ENCODE measurements at regions not wholly inside any gene's neighbourhood (a gene's known extent, or its start where the extent isn't known, plus 50 kb on each side); places are given as distances from the start of the nearest gene placed in this dataset.
A peak's percentile ranks its signal among the peaks of the same experiment; 100 is the strongest.

GRCh38 chr3:30341079-30341478 lies 265.3 kb upstream of the TGFBR2 start:
- DNase-seq = no peak

DNA sequence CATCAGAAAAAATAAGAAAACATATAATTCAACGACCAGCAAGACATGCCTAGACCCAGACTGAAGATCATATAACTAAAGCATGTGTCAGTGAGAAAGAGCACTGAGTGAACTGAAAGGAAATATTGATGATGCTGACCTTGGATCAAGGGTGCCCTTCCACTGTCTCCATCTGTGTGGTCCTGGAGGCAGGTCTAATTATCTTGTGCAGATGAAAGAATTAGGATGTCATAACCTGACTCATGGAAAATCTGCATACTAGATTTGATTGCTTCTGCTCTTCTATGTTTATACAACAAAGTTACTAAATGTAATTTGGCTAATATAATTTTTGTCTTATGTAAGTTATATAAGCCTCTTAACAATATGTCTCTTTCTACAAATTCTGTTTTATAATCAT lies 264.6 kb upstream of the TGFBR2 start:
- DNase-seq = no peak

- no peak for DNase-seq
Observed at GRCh38 chr3:30342318-30343060, 263.9 kb upstream of the TGFBR2 start.

- DNase-seq = no peak
Observed at GRCh38 chr3:30343067-30343831, 263.2 kb upstream of the TGFBR2 start.

- no peak for DNase-seq
Observed at GRCh38 chr3:30343861-30344260, 262.5 kb upstream of the TGFBR2 start.

DNA sequence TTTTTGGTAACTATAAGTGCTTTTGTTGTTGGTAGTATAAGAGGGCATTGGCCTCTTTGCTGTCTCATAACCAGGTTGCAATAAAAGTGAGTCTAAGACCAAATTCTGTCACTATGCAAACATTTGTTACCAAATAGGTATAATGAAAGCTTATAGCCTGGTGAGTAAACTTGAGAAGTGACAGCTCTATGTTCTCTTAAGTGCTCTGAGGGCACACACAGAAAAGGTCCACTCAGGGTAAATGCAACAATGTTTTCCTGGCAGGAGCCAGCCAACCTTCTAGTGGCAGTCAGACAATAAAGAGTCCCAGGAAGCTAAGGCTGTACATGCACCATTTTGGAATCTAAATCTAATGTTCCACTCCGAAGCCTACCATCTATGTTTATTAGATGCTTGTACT lies 262.1 kb upstream of the TGFBR2 start:
- no peak for DNase-seq

DNA sequence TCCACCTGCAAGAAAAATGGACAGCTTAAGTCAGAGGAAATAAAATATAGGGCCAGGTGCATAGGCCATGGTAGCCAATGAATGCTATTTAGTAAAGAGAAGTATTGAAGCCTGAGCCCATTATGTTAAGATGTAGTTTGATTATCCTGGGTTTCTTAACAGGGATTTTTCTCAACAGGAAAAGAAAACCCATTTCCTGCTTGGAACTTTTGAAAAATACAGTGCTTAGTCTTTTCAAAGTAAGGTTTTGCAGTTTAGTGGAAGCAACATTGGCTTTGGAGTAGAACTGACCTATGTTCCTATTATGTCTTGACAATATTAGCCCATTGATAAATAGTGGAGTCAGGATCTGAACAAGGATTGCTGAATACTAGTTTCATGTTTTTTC lies 259.5 kb upstream of the TGFBR2 start:
- no peak for DNase-seq

GRCh38 chr3:30347679-30348216 lies 258.7 kb upstream of the TGFBR2 start:
- peak in 2 of 6 experiments; percentile 19 to 23 for DNase-seq

GRCh38 chr3:30349507-30349906 lies 256.9 kb upstream of the TGFBR2 start:
- DNase-seq = no peak

- DNase-seq = no peak
Observed at GRCh38 chr3:30350011-30350410, 256.4 kb upstream of the TGFBR2 start.

DNA sequence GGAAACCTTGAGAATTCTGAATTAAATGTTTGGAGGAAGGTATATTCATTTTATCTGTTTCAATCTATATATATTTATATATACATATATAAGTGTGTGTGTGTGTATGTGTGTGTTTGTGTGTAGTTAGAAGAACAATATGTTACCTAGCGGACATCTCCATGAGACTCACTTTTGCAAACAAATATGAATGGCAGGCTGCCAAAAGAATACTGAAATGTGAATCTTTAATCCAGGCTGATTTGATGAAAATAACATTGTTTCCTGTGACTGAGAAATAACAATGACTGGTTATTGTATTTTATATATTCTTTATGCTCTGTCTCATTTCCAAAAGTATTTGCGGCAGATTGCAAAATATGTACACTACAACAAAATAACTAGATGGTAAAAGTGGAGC lies 255.5 kb upstream of the TGFBR2 start:
- no peak for DNase-seq

DNA sequence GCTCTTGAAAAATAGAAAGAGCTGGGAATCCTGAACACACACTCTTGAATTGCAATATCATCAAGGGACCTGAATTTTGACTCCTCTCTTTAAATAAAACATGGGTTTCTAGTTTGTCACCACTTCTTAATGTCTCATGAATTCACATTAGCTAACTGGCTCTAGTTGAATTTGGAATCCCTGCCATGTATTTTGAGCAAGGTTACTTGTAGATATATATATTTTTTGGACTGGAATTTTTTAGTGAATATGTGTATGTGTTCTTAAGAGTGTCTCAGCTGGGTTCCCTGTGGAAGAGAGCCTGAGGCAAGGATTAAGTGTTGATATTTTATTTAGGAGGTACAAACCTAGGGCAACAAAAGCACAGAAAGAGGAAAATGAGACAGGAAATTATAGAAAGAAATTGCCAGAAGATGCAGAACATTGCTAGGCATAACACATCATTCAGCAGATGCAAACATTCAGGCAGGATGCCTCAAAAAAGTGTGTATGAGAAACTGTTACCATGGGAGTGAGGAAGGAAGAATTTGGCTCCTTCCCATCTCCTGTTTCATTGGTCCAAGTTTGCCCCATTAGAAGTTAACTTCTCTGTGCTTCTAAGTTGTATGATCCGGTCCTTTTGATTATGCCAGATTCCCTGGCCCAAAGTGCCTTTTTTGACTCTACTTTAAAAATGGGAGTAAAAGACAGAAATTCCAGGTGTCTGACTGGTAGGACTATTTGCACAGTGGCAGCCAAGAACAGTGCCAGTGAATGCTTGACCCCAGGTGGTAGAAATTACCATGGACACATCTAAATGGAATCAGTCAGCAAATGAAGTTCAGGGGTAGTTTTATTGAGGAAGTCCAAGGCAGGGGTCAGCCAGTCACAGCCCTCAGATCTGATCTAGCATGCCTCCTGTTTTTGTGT lies 253.7 kb upstream of the TGFBR2 start:
- no peak for DNase-seq

DNA sequence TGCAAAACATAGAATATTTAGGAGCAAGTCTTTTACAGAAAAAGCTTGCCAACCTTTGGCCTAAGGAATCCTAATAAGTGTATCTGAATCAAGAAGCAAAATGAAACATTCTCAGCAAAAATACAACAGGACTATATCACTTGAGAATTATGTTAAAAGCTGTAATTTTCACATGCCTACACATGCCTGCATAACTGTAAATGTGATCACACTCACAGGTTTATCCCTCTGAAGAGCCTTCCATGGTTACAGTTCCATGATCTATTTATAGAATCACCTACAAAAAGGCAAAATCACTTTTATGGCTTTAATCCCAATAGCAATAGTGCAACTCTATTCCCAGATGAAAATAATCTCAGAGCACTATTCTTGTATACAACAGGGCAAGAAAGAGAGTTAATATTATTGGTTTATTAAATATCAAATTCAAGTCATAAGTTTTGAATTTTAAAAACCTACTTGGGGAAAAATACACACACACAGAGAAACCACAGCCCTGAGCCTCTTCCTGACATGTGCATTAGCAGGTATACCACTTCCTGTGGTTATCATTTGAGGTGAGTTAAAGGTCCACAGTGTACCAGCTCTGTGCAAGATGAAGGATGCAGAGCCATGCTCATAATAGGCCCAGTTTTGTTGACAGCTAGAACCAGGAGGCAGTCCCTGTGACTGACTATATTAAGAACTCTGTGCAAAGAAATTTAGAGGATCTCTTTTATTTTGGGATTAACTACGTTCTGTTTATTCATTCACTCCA lies 252.5 kb upstream of the TGFBR2 start:
- DNase-seq = peak; percentile 7 to 91 (median 64)

DNA sequence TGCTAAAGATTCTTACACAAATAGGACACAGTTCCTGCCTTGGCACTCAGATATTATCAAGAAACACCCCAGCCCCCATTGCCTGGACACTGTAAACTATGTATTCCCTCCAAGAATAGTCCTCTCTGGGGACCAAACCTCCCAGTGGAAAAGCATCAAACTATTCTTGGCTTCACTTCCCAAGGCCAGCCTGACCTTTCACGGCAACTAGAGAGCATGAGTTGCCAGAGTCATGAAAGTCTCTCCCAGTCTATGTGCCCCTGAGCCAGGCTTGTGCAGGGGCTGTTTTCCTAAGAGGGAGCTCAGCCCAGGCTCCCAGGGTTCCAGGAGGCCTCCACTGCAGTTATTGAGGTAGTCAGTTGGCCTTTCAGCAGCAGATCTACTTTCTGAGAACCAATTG lies 251.9 kb upstream of the TGFBR2 start:
- no peak for DNase-seq

GRCh38 chr3:30354972-30355371 lies 251.4 kb upstream of the TGFBR2 start:
- peak in 2 of 6 experiments; percentile 35 to 49 for DNase-seq

DNA sequence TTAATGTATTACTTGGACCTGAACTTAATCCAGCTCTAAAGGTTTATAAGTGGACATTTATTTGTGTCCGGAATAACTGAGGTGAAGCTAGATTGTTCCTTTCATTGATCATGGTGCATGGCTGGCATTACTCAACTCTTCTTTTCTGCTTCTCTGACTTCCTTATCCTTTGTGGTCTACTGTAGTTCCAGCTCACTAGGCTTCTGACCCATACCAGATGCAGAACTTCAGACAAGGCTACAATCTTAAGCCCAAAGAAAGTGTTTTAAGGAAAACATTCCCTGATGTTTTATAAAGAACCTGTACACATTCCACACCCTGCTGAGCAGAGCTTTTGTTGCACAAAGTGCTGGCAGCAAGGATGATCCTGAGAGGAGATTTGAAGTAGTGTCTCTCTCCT lies 250.8 kb upstream of the TGFBR2 start:
- no peak for DNase-seq

- DNase-seq = no peak
Observed at GRCh38 chr3:30356866-30357753, 249.3 kb upstream of the TGFBR2 start.

DNA sequence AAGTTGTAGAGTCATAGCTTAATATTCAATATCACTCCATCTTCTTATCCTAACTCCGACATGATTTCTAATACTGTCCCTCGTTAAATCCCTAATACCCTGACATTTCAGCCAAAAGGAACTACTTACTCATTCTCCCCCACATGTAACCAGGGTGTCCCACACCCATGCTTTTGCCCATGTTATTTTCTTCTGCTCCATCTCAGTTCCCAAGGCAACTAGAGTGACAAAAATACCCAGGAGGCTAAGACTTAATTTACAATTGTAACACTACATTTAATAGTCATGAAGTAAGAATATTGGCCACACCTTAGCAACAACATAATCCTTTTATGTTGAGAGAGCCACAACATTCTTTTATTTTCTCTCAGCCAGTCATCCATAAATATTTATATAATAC lies 248.5 kb upstream of the TGFBR2 start:
- DNase-seq = no peak

- no peak for DNase-seq
Observed at GRCh38 chr3:30358871-30359270, 247.5 kb upstream of the TGFBR2 start.

GRCh38 chr3:30368978-30369377 lies 237.4 kb upstream of the TGFBR2 start:
- DNase-seq = no peak

DNA sequence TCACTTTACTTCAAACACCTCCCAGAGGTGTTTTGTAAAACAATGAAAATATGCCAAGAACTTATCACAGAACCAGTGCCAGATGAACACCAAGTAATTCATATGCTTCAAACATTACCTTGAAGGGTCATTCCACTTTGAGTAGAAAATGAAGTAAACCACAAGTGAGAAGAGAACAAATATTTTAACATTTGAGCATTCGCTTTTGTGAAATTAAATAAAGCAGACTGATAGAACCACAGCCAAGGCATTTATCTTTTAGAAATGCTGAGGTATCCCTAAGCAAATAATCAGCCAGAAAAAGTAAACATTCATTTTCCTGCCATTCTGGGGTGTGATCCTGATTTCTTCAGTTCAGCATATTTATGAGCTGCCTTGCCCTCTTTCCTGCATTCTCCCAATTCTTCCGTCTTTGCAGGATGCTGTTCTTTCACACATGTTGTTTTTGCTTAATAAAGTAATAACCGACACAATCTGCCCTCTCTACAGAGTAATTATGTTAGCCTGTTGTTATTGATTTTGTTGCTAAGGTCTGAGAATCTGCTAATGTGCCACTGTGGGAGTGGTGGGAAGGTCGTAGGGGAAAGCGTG lies 235.6 kb upstream of the TGFBR2 start:
- no peak for DNase-seq

Measured in stimulated activated naive CD4-positive, alpha-beta T cell (primary cell).